Activated T-cell treated with anti-CD3 and anti-CD28 coated beads, Interleukin-2, amount 50 U/mL, for 72 hours (primary cell): ENCODE measurements at regions not wholly inside any gene's neighbourhood (a gene's known extent, or its start where the extent isn't known, plus 50 kb on each side); places are given as distances from the start of the nearest gene placed in this dataset.

Experiments
- ATAC-seq, 2 donors: fragments of 150-1000 bp; cut with Tn5 transposase; replicated peaks in 1 of 2; 2 replicates each; pipeline ENCODE4 v1.10.0; 2021; ENCODE audit warnings: moderate library complexity in 2 of 2, mild to moderate bottlenecking in 1 of 2
- DNase-seq, 2 donors: peaks; one replicate each; pipeline ENCODE4 v3.0.0; 2021 to 2022; ENCODE audit warnings: mixed read lengths in 1 of 2
- H3K27ac Mint-ChIP-seq: one replicate; pipeline ENCODE4 v1.8.0; 2022; ENCODE audit warnings: mild to moderate bottlenecking, moderate library complexity, mixed read lengths
- H3K27me3 Mint-ChIP-seq: one replicate; pipeline ENCODE4 v1.8.0; 2022; ENCODE audit warnings: low read depth, mixed read lengths
- H3K36me3 Mint-ChIP-seq, 2 donors: one replicate each; pipeline ENCODE4 v1.8.0; 2022; ENCODE audit warnings: mixed read lengths in 2 of 2, mild to moderate bottlenecking in 1 of 2; ENCODE audit not compliant: insufficient read depth in 2 of 2
- H3K4me1 Mint-ChIP-seq: one replicate; pipeline ENCODE4 v1.8.0; 2022; ENCODE audit warnings: low read depth, mixed read lengths
- H3K4me3 Mint-ChIP-seq, 2 donors: one replicate each; pipeline ENCODE4 v1.8.0; 2022; ENCODE audit warnings: mild to moderate bottlenecking in 2 of 2, mixed read lengths in 2 of 2, moderate library complexity in 2 of 2
- H3K9me3 Mint-ChIP-seq, 2 donors: one replicate each; pipeline ENCODE4 v1.8.0; 2022; ENCODE audit warnings: mixed read lengths in 2 of 2

DNA sequence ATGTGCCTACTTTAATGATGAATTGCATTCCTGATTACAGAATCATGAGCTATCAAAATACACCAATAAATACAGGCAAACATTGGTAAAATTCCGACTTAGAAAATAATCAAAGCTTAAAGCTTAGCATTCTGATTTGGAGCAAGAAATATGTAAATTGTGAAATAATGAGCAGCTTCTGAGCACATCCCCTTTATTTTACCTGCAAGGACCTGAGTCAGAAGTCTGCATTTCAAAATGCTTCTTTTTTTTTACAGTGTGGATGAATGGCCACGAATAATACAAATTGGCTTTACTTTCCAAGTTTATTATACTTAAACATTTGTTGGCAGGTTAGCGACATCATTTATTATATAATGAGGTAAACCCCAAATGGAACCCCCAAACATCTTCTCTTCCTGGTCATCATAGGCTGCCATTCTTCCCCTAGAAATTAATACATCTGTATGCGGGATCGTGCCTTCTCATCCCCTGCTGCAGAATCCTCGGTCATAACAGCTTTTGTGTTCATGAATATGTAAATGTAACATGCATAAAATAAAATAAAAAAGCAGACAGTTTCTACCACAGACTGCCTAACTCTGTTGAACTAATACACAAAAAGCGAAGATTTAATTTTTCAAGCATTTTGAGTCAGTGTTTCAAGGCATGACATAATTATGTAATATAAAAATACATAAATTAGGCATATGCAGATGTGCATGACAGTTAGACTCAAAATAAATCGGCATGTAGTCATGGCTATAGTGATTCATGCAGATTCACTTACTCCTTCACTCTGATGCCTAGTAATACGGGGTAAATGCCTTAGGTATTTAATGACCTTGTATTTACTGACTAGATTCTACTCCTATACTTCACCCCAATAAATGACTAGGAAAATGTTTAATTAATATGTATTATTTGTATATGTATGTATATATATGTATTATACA, 339.7 kb downstream of the USP25 start:
- no peaks in the 10 kb centered on the region for H3K4me1 Mint-ChIP-seq
- DNase-seq (no peak), ATAC-seq (no peak)
- no peaks in the 10 kb centered on the region for H3K9me3 Mint-ChIP-seq
- H3K4me3 Mint-ChIP-seq, result no peak overlapping the region
- no peaks in the 10 kb centered on the region for H3K27me3 Mint-ChIP-seq
- no peaks in the 10 kb centered on the region for H3K36me3 Mint-ChIP-seq
- H3K27ac Mint-ChIP-seq, result no peak overlapping the region

DNA sequence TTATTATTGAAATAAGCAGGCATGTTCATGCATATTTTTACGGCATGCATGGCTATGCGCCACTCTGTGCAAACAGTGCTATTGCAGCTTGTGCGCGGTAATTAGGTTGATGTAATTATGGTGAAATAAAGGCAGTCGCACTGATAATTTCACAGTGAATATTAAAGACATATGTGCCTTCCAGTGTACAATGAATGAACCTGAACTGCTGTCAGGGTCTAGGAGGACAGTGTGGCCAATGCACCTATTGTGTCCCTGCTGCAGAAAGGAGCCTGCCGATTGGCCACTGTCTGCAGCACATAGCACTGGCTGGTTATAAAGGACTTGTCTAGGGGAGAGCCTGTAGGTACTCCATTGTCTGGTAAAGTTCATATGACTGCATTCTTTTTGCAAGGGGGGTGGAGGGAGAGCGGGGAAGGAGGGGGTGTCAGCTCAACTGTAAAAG, 340.4 kb downstream of the USP25 start:
- ATAC-seq (no peak), DNase-seq (no peak)
- Mint-ChIP-seq H3K4me1 (no peaks in the 10 kb centered on the region), H3K27me3 (no peaks in the 10 kb centered on the region), H3K36me3 (no peaks in the 10 kb centered on the region), H3K27ac (no peak overlapping the region), H3K9me3 (no peaks in the 10 kb centered on the region), H3K4me3 (no peak overlapping the region)

DNA sequence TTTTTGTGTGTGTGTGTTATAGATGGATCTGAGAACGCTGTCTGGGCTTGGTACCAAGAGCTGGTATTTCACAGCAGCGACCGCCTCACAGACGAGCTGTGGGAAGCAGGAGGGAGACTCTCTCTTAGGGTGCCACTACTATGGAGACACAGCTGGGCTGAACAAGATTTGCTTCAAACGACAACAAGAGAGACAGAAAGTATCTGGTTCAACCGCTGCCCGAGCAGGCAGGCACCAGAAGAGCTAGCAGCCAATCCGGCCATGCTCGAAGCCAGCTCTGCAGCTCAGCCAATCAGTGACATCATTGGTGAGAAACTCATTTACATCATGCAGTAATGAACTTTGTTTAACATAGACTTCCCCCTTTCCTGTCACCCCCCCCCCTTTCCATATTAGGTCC, 341.3 kb downstream of the USP25 start:
- Mint-ChIP-seq H3K27me3 (no peaks in the 10 kb centered on the region), H3K9me3 (no peaks in the 10 kb centered on the region), H3K27ac (no peak overlapping the region), H3K4me1 (no peaks in the 10 kb centered on the region), H3K4me3 (no peak overlapping the region), H3K36me3 (no peaks in the 10 kb centered on the region)
- ATAC-seq (no peak), DNase-seq (no peak)

DNA sequence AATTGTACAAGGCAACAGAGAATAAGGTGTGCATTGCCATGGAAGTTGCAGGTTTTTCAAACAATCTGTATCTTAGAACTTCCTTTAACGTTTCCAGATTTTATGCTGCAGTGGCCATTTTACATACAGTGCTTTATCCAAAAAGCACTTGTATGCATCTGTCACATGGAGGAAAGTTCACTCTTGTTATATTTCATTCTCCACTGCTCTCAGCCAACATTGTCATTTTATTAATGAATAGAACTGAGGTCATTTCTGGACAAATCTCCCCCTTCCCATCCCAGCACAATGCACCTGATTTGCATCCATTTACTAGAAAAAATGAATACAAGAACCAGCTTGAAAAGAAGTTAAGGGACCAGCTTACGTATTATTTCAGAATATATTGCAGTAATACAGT, 342.0 kb downstream of the USP25 start:
- ATAC-seq (no peak), DNase-seq (no peak)
- Mint-ChIP-seq H3K36me3 (no peaks in the 10 kb centered on the region), H3K27ac (no peak overlapping the region), H3K27me3 (no peaks in the 10 kb centered on the region), H3K4me3 (no peak overlapping the region), H3K4me1 (no peaks in the 10 kb centered on the region), H3K9me3 (no peaks in the 10 kb centered on the region)

DNA sequence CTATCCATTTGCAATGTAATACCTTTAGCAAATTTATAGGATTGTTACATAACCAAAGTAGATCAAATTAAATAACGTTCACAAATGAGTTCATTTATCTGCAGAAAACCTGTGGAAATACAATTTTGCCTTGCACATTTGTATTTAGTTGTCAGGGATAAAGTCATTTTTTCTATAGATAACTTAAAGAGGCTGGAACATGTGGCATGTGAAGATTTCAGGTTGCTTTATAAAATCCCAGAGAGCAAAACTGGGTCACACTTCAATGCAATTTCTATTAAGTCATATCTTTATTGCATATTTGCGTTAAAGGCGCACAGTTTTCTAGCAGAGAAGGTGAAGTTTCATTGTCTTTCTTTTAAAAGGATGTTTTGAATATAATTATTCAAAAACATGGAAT, 342.4 kb downstream of the USP25 start:
- Mint-ChIP-seq H3K4me3 (no peak overlapping the region), H3K9me3 (no peaks in the 10 kb centered on the region), H3K4me1 (no peaks in the 10 kb centered on the region), H3K36me3 (no peaks in the 10 kb centered on the region), H3K27ac (no peak overlapping the region), H3K27me3 (no peaks in the 10 kb centered on the region)
- ATAC-seq, result no peak
- no peak for DNase-seq

DNA sequence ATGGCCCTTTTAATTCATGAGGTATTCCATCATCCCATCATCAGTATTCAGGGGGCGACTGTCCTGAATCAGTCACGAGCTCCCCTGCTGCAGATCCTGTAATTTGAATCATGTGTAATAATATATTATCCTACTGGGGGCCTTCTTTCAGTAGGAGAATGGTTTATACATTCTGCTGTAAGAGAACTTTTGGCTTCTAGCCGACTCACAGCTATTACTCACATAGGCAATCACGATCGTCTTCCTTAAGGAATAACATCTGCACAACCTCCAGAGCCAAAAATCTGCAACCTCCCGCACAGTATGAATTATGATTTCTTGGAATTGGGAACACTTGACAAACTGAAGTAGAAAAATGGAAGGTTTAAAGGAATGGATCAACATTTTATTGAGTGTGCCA, 343.0 kb downstream of the USP25 start:
- Mint-ChIP-seq H3K36me3 (no peaks in the 10 kb centered on the region), H3K27me3 (no peaks in the 10 kb centered on the region), H3K9me3 (no peaks in the 10 kb centered on the region), H3K4me1 (no peaks in the 10 kb centered on the region), H3K4me3 (no peak overlapping the region), H3K27ac (no peak overlapping the region)
- DNase-seq, result no peak
- no peak for ATAC-seq

DNA sequence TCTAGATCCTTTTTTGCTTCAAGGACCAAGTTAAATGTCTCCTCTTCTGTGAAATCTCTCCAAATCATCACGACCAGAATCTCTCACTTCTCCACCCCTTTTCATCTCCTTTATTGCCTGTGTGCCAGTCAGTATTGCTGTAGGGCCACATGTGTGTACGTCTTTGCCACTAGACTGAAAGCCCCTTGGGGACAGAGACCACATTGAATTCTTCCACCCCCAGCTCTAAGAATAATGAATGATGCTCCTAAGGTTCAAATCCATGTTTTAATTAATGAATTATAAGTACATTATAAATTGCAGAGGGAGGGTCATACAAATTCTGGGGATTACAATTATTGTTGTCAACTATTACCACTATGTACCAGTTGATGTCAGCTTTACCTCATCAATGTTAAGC, 343.8 kb downstream of the USP25 start:
- no peak overlapping the region for H3K27ac Mint-ChIP-seq

DNA sequence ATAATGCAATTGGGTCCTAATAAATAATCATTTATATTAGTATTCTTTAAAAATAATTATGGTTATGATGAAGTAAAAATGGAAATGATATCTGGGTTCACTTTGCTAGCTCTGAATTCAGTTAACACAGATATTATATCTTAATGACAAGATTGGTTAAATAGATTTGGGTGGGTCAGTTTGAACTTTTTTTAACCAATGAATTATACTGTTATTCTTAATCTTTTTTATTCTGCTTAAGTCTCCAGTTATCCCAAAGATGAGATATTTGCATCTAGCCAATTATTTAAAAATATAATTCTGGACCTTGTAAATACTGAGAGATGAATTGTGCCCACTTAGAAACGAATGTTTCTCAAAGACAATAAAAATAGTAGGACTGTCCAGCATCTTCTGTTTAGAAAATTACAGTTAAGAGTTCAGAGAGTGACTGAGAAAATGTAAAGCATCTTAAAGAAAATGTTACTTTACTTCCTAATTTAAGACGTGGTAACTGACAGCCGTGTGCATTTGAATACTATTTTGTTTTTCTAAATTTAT, 345.2 kb downstream of the USP25 start:
- Mint-ChIP-seq H3K4me1 (no peaks in the 10 kb centered on the region), H3K36me3 (no peaks in the 10 kb centered on the region), H3K9me3 (no peaks in the 10 kb centered on the region), H3K27ac (no peak overlapping the region), H3K27me3 (no peaks in the 10 kb centered on the region), H3K4me3 (no peak overlapping the region)
- ATAC-seq (no peak), DNase-seq (no peak)

More for the DNA sequence above, 343.8 kb downstream of the USP25 start:
- no peak for DNase-seq
- Mint-ChIP-seq H3K4me1 (no peaks in the 10 kb centered on the region), H3K36me3 (no peaks in the 10 kb centered on the region), H3K27me3 (no peaks in the 10 kb centered on the region), H3K9me3 (no peaks in the 10 kb centered on the region), H3K4me3 (no peak overlapping the region)
- ATAC-seq, result no peak

DNA sequence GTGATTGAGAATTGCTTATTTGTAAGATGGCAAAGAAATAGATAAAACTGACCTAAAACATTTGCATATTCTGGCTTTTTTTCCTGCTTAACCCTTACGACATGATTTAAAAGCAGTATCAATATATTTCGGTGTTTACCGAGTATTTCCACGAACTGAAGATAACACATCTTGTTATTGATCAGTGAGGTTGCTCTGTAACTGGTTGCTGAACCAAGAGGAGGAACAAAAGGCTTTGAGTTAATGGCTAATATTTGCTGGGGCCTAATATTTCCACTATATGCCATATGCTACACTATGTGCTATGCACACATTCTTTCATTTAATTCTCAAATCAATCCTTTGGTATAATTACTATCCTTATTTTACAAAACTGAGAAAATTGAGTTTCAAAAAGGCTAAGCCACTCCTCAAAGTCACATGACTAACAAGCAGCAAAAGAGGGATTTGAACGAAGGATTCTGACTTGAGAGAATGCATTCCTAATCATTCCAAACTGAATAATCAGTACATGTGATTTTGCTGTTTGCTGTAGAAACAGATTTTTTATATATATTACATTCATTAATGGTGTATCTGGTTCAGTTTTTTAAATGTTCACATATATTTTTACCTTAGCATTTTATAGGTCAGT, 346.0 kb downstream of the USP25 start:
- Mint-ChIP-seq H3K36me3 (no peaks in the 10 kb centered on the region), H3K27me3 (no peaks in the 10 kb centered on the region), H3K4me1 (no peaks in the 10 kb centered on the region), H3K9me3 (no peaks in the 10 kb centered on the region), H3K27ac (no peak overlapping the region), H3K4me3 (no peak overlapping the region)
- no peak for DNase-seq
- no peak for ATAC-seq

DNA sequence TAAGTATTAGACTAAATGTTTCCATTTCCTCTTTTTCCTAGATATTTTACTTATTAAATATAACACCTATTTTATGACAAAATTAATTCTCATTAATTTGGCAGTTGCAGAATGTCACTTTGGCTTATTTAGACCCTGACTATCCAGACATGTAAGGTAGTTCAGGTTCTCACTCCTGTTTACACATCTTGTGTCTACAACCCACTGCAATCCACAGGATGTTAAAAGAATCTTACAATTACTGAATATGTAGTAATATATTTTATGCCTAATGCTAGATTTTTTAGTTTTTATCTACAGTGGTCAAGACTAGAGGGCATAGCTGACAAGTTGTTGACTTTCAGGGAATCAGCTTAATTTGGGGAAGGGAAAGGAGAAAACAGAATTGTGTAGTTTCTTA, 346.7 kb downstream of the USP25 start:
- Mint-ChIP-seq H3K36me3 (no peaks in the 10 kb centered on the region), H3K27ac (no peak overlapping the region), H3K27me3 (no peaks in the 10 kb centered on the region), H3K4me1 (no peaks in the 10 kb centered on the region), H3K4me3 (no peak overlapping the region), H3K9me3 (no peaks in the 10 kb centered on the region)
- ATAC-seq, result no peak
- no peak for DNase-seq

DNA sequence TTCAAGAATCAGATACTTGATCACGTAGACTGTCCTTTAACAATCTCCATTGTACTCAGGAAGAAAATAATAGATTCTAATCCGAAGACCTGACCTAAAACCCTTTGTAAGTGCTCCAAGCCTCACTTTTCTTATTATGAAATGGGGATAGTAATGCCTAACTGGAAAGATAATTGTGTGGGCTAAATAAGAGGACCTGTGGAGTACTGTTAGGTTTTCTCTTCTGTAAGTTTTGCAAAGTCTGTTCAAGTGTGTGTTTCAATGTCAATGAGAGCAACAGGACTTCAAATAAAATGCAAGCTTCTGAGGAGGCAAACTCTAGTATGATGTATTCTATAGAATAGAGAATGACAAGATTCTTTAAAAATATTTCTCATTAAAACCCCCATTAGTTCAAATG, 348.6 kb downstream of the USP25 start:
- ATAC-seq, result no peak
- H3K27me3 Mint-ChIP-seq, result no peaks in the 10 kb centered on the region
- H3K4me3 Mint-ChIP-seq, result no peak overlapping the region
- H3K4me1 Mint-ChIP-seq, result no peaks in the 10 kb centered on the region
- H3K27ac Mint-ChIP-seq, result no peak overlapping the region
- DNase-seq, result no peak
- H3K36me3 Mint-ChIP-seq, result no peaks in the 10 kb centered on the region
- H3K9me3 Mint-ChIP-seq, result no peaks in the 10 kb centered on the region

DNA sequence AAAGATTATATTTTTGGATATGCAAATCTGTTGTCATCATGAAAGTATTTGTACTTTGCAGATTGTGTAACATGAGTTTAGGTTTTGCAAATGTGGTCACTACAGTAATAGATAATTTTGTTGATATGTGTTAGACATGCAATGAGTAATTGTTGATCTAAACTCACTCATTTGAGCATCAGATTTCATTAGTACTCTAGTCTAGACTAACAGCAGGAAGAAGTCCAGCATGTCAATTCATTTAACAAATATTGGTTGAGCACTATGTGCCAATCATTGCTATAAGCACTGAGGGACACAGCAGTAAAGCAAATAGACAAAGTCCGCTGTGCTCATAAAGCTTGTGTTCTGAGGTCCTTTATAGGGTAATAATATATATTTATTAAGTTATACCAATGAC, 350.0 kb downstream of the USP25 start:
- H3K27me3 Mint-ChIP-seq, result no peaks in the 10 kb centered on the region
- no peaks in the 10 kb centered on the region for H3K4me1 Mint-ChIP-seq
- no peaks in the 10 kb centered on the region for H3K9me3 Mint-ChIP-seq
- H3K36me3 Mint-ChIP-seq, result no peaks in the 10 kb centered on the region
- DNase-seq (no peak), ATAC-seq (no peak)
- H3K27ac Mint-ChIP-seq, result no peak overlapping the region
- H3K4me3 Mint-ChIP-seq, result no peak overlapping the region

DNA sequence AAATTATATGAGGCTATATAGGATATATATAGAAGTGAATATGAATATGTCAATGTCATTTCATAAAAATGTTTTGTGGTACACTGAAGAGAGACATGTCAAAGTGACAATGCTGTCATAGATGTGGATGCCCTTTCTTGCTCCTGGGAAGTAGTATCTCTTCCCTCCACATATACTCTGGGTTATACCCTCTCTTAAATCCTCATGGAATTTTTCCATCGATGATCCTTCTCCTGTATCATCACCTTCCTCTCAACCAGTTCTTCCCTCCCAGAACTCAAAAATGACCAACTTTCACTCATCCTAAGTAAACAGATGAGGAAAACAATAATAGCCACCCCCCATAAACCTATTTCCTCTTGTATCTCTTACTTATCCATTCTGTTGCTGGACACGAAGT, 351.5 kb downstream of the USP25 start:
- H3K27me3 Mint-ChIP-seq, result no peaks in the 10 kb centered on the region
- no peak overlapping the region for H3K4me3 Mint-ChIP-seq
- no peaks in the 10 kb centered on the region for H3K4me1 Mint-ChIP-seq
- no peaks in the 10 kb centered on the region for H3K36me3 Mint-ChIP-seq
- H3K27ac Mint-ChIP-seq, result no peak overlapping the region
- no peak for DNase-seq
- H3K9me3 Mint-ChIP-seq, result no peaks in the 10 kb centered on the region
- no peak for ATAC-seq
